Kidney (tissue), 13 donors: ENCODE measurements at regions not wholly inside any gene's neighbourhood (a gene's known extent, or its start where the extent isn't known, plus 50 kb on each side); places are given as distances from the start of the nearest gene placed in this dataset.
A peak's percentile ranks its signal among the peaks of the same experiment; 100 is the strongest.

Source experiments
- DNase-seq, 5 donors: peaks; one replicate each; pipeline ENCODE4 v3.0.0-alpha.2; 2013 to 2020
- FAIRE-seq: peaks from 2 replicates; lab custom pipeline; 2012; peaks lifted over from hg19 to GRCh38; lab: Jason Lieb, UNC
- H3K27ac ChIP-seq, 2 donors: one replicate each; pipeline ENCODE4 v1.7.0; 2013; ENCODE audit warnings: low read depth in 2 of 2, low read length in 2 of 2, inconsistent platforms in 1 of 2
- H3K27me3 ChIP-seq: one replicate; pipeline ENCODE4 v1.7.1; 2013; ENCODE audit warnings: low read length, inconsistent platforms; ENCODE audit not compliant: control insufficient read depth, insufficient read depth
- H3K36me3 ChIP-seq, 3 donors: one replicate each; pipeline versions ENCODE4 v1.7.0 to v1.7.1; 2013; ENCODE audit warnings: low read length in 3 of 3, control low read depth in 1 of 3, inconsistent platforms in 1 of 3; ENCODE audit not compliant: insufficient read depth in 3 of 3, control insufficient read depth in 2 of 3
- H3K4me1 ChIP-seq, 3 donors: one replicate each; pipeline versions ENCODE4 v1.7.0 to v1.7.1; 2013; ENCODE audit warnings: low read length in 3 of 3, inconsistent platforms in 1 of 3, low read depth in 1 of 3; ENCODE audit not compliant: control insufficient read depth in 2 of 3, insufficient read depth in 2 of 3
- H3K4me3 ChIP-seq, 3 donors: one replicate each; pipeline versions ENCODE4 v1.7.0 to v1.8.1; 2013; ENCODE audit warnings: low read length in 3 of 3, control low read depth in 1 of 3, inconsistent platforms in 1 of 3
- H3K9ac ChIP-seq, 3 donors: one replicate each; pipeline versions ENCODE4 v1.7.0 to v1.7.1; 2013; ENCODE audit warnings: low read length in 3 of 3, control low read depth in 1 of 3, inconsistent platforms in 1 of 3
- H3K9me3 ChIP-seq, 3 donors: one replicate each; pipeline versions ENCODE4 v1.7.0 to v1.7.1; 2013; ENCODE audit warnings: low read length in 3 of 3, control low read depth in 1 of 3, inconsistent platforms in 1 of 3; ENCODE audit not compliant: control insufficient read depth in 2 of 3, insufficient read depth in 1 of 3
- CTCF ChIP-seq: IDR thresholded peaks from 3 replicates; pipeline ENCODE4 v1.5.1; 2012; ENCODE audit warnings: mild to moderate bottlenecking, moderate library complexity, borderline replicate concordance; ENCODE audit not compliant: insufficient read depth; ENCODE audit errors: extremely low read depth
- intact Hi-C: fragments of 100-400 bp; cut with DNase I; formaldehyde crosslinking; loops from one replicate; pipeline ENCODE4 v1.11.1; 2022
- donor health status: control.
- donor health status: control.
- donor health status: control.
- donor health status: control.
- donor health status: control.
- donor health status: DM: yes; HTN: yes; CAD: no.
- donor health status: Normal renal cell carcinoma (clear cell type).

- Histone ChIP-seq H3K27me3 (no peaks in the 10 kb centered on the region), H3K4me3 (no peak overlapping the region), H3K36me3 (no peaks in the 10 kb centered on the region), H3K4me1 (peaks cover 0 to 5% (median 0%) of the 10 kb centered on the region in 3 donors), H3K27ac (no peak overlapping the region), H3K9me3 (no peaks in the 10 kb centered on the region), H3K9ac (no peak overlapping the region)
- no peak for DNase-seq
- intact Hi-C loops: no loop called here
- FAIRE-seq: no peak
- no peak for TF ChIP-seq CTCF
Measured at GRCh38 chr5:133713209-133713608, 100.9 kb upstream of the FSTL4 start.

DNA sequence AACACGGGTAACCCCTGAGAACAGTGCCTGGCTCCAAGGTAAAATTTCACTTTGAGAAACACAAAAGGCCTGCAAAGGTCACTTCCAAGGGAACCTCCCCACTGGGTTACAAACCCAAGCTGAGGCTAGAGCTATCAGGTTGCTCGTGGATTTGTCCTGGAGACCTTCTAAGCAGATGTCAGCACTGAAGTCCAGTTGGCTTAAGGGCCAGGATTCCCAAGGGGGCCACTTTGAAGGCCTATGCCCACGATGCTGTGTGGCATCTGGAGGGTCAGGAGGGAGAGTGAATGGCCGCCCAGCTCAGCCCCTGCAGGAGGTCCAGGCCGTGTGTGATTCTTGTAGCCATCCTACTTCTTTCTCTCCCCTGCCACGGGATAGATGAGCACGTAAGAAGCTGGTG, 100.2 kb upstream of the FSTL4 start:
- intact Hi-C loops: no loop called here
- no peak for TF ChIP-seq CTCF
- Histone ChIP-seq H3K36me3 (no peaks in the 10 kb centered on the region), H3K27me3 (no peaks in the 10 kb centered on the region), H3K9me3 (no peaks in the 10 kb centered on the region), H3K27ac (no peak overlapping the region), H3K4me3 (no peak overlapping the region), H3K9ac (no peak overlapping the region), H3K4me1 (peaks cover 0 to 5% (median 0%) of the 10 kb centered on the region in 3 donors)
- DNase-seq (peak in 1 of 5 donors; percentile 15), FAIRE-seq (no peak)

DNA sequence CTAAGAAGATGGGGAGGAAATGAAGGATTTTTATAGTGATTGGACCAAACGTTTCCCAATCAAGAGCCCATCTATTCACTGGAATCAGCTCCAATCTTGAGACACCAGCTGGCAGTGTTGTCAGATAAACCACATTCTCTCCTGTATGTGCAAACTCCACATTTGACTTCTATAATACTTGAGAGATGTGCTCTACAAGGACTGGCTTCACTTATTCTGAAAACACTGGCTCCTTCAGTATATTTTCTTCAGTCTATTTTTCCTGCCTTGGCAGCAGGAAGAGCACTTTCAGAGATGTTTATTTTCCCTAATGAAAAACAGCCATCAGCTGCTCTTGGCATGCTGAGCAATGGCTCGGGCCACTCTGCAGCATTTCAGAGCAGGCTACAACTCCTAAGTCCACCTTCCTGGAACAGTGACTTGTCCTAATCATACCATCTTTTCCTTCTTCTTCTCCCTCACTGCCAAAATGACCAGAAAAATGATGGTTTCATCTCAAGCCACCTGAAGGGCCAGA, 96.9 kb upstream of the FSTL4 start:
- H3K9me3 ChIP-seq: no peaks in the 10 kb centered on the region
- TF ChIP-seq CTCF: no peak
- H3K27ac ChIP-seq: no peak overlapping the region
- H3K36me3 ChIP-seq: no peaks in the 10 kb centered on the region
- intact Hi-C loops: no loop called here
- peaks cover 0 to 5% (median 2%) of the 10 kb centered on the region in 3 donors for H3K4me1 ChIP-seq
- no peaks in the 10 kb centered on the region for H3K27me3 ChIP-seq
- peak in 2 of 5 donors; percentile 1 to 7 for DNase-seq
- no peak for FAIRE-seq
- H3K9ac ChIP-seq: no peak overlapping the region
- H3K4me3 ChIP-seq: no peak overlapping the region

- H3K4me3 ChIP-seq: no peak overlapping the region
- DNase-seq (peak in 2 of 5 donors; percentile 9 to 24), FAIRE-seq (no peak)
- no peak for TF ChIP-seq CTCF
- intact Hi-C loops: no loop called here
- peaks cover 0 to 5% (median 2%) of the 10 kb centered on the region in 3 donors for H3K4me1 ChIP-seq
- no peaks in the 10 kb centered on the region for H3K36me3 ChIP-seq
- H3K27me3 ChIP-seq: no peaks in the 10 kb centered on the region
- no peak overlapping the region for H3K9ac ChIP-seq
- H3K9me3 ChIP-seq: no peaks in the 10 kb centered on the region
- no peak overlapping the region for H3K27ac ChIP-seq
Measured at GRCh38 chr5:133708331-133708850, 96.0 kb upstream of the FSTL4 start.
